Glutamatergic neuron (in vitro differentiated cells): ENCODE measurements at regions not wholly inside any gene's neighbourhood (a gene's known extent, or its start where the extent isn't known, plus 50 kb on each side); places are given as distances from the start of the nearest gene placed in this dataset.

Source experiments
- DNase-seq: peaks from one replicate; pipeline ENCODE4 v3.0.0; 2022
- H3K27ac Mint-ChIP-seq: one replicate; pipeline ENCODE4 v1.8.0; 2020; ENCODE audit warnings: mild to moderate bottlenecking, mixed read lengths, inconsistent platforms; ENCODE audit not compliant: unreplicated experiment
- H3K27me3 Mint-ChIP-seq: one replicate; pipeline ENCODE4 v1.8.0; 2020; ENCODE audit warnings: mild to moderate bottlenecking, moderate library complexity, mixed read lengths, inconsistent platforms; ENCODE audit not compliant: unreplicated experiment
- H3K36me3 Mint-ChIP-seq: one replicate; pipeline ENCODE4 v1.8.0; 2020; ENCODE audit warnings: mild to moderate bottlenecking, mixed read lengths, inconsistent platforms; ENCODE audit not compliant: unreplicated experiment
- H3K4me1 Mint-ChIP-seq: one replicate; pipeline ENCODE4 v1.8.0; 2020; ENCODE audit warnings: mild to moderate bottlenecking, low read depth, mixed read lengths, inconsistent platforms; ENCODE audit not compliant: unreplicated experiment
- H3K4me3 Mint-ChIP-seq: one replicate; pipeline ENCODE4 v1.8.0; 2020; ENCODE audit warnings: mild to moderate bottlenecking, mixed read lengths, inconsistent platforms; ENCODE audit not compliant: unreplicated experiment
- H3K9me3 Mint-ChIP-seq: one replicate; pipeline ENCODE4 v1.8.0; 2020; ENCODE audit warnings: mild to moderate bottlenecking, moderate library complexity, mixed read lengths, inconsistent platforms; ENCODE audit not compliant: unreplicated experiment
- TF ChIP-seq, protein P1 (sequence below): fragments of 200-600 bp; sonication (generic); IDR thresholded peaks from one replicate; pipeline ENCODE4 v1.5.0; 2021; ENCODE audit not compliant: partially characterized antibody, unreplicated experiment

DNA sequence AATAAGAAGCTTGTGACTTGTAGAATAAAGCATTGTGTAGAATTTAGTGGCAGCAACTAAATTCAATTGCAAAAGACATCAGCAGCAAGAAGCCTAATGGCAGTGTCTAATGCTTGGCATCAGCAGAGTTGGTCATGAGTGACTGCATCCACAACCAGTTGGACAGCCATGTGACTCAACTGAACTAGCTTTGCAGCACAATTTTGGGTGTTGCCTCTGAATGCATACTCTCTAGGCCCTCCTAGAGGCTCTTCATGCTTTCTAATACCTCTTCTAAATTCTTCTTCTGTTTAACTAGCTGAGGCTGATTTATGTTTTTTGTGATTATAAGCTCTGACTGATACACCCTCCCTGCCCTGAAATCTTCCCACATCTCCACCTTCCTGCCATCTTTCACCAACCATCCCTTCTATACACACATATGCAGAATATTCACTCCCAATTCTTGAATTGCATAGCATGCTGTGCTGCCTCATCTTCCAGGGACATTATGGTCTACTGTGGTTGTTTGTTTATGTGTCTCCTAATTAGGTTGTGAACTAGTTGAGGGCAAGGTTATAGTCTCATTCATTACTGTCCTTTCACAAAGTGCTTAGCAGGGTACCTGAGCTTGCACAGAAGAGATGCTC, 266.7 kb upstream of the GJB5 start:
- H3K4me3 Mint-ChIP-seq, result no peak overlapping the region
- peaks cover 4% of the 10 kb centered on the region for H3K36me3 Mint-ChIP-seq
- no peaks in the 10 kb centered on the region for H3K27me3 Mint-ChIP-seq
- TF ChIP-seq, protein P1, sequence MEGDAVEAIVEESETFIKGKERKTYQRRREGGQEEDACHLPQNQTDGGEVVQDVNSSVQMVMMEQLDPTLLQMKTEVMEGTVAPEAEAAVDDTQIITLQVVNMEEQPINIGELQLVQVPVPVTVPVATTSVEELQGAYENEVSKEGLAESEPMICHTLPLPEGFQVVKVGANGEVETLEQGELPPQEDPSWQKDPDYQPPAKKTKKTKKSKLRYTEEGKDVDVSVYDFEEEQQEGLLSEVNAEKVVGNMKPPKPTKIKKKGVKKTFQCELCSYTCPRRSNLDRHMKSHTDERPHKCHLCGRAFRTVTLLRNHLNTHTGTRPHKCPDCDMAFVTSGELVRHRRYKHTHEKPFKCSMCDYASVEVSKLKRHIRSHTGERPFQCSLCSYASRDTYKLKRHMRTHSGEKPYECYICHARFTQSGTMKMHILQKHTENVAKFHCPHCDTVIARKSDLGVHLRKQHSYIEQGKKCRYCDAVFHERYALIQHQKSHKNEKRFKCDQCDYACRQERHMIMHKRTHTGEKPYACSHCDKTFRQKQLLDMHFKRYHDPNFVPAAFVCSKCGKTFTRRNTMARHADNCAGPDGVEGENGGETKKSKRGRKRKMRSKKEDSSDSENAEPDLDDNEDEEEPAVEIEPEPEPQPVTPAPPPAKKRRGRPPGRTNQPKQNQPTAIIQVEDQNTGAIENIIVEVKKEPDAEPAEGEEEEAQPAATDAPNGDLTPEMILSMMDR, result no peak
- H3K9me3 Mint-ChIP-seq, result peaks cover 3% of the 10 kb centered on the region
- no peak for DNase-seq
- H3K4me1 Mint-ChIP-seq, result no peaks in the 10 kb centered on the region
- no peak overlapping the region for H3K27ac Mint-ChIP-seq

DNA sequence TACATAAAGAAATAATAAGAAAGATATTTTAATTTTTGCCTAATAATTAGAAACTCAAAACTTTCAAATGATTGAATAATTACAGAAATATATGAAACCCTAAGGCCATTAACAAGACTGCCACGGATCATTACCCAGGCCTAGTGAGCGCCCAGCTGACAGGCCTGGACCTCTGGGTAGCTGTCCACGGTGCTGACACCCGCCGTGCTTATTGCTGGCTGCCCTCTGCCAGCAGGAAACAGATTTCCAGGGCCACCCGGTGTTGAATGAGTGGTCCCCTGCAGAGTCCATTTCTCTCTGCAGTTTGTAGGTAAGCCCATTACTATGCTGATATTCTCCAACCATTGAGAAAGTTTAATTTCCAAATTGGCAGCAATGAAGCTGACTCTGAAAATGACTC, 254.4 kb upstream of the GJB5 start:
- no peaks in the 10 kb centered on the region for H3K27me3 Mint-ChIP-seq
- no peak overlapping the region for H3K27ac Mint-ChIP-seq
- no peaks in the 10 kb centered on the region for H3K4me1 Mint-ChIP-seq
- no peak overlapping the region for H3K4me3 Mint-ChIP-seq
- H3K36me3 Mint-ChIP-seq, result no peaks in the 10 kb centered on the region
- TF ChIP-seq, protein P1, result no peak
- DNase-seq, result no peak
- no peaks in the 10 kb centered on the region for H3K9me3 Mint-ChIP-seq

DNA sequence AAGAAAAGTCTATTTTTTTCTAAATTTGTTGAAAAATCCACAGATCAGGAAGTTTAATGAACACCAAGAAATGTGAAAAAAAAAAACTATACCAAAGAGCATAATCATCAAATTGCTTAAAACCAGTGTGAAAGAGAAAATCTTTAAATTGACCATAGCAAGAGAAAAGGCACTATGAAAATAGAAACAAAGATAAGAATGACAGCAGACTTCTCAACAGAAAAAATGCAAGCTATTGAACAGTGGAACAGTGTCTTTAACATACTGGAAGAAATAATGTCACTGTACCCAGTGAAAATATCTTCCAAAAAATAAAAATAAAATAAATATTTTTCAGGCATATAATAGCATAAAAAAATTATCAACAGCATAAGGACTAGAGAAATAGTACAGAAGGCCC, 243.0 kb upstream of the GJB5 start:
- peaks cover 2% of the 10 kb centered on the region for H3K27me3 Mint-ChIP-seq
- H3K27ac Mint-ChIP-seq, result no peak overlapping the region
- H3K4me1 Mint-ChIP-seq, result no peaks in the 10 kb centered on the region
- no peak overlapping the region for H3K4me3 Mint-ChIP-seq
- H3K36me3 Mint-ChIP-seq, result peaks cover under 1% of the 10 kb centered on the region
- no peak for DNase-seq
- H3K9me3 Mint-ChIP-seq, result peaks cover 6% of the 10 kb centered on the region
- TF ChIP-seq, protein P1, result no peak

DNA sequence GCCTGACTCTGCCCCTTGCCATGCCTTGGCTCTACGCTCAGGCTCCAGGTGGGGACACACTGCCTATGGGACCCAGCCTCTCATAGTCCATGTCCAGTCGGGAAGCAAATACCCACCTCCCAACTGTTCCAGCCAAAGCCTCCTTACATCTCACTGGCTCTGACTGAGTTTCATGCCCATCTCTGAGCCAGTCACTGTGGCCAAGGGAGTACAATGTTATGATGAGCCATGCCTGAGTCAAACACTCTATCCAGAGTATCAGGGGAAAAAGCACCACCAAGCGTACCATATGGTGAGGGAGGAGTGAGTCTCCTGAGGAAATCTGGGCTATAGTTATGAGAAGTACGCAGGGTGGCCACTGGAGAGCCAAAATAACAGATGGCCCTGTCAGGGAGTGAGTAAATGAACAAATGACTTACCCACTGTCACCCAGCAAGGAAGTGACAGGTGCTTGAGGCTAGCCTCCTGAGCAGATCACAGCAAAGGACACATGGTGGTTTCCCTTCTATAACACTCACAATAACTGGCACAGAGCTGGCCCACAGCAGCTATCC, 236.6 kb upstream of the GJB5 start:
- Mint-ChIP-seq H3K9me3 (no peaks in the 10 kb centered on the region), H3K4me1 (no peaks in the 10 kb centered on the region), H3K4me3 (no peak overlapping the region), H3K27me3 (peaks cover 1% of the 10 kb centered on the region), H3K27ac (no peak overlapping the region), H3K36me3 (no peaks in the 10 kb centered on the region)
- DNase-seq, result no peak
- TF ChIP-seq, protein P1, result no peak

DNA sequence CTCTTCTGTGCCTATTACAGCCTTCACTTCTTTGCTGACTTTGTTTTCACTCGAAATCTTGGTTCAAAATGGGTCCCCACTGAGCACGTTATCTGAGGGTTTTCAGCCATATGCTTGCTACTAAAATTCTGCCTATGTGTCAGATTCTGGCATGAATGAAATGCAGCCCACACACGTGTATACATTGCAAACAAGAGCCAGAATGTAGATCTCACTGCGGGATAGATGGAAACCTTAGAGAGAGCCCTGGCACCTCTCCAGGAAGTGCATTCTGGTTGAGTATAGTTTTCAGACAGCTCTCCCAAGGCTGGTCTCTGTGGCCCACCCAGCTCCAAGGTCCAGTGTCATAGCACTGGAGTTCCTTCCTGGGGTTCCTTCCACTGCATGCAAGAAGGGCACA, 234.7 kb upstream of the GJB5 start:
- TF ChIP-seq, protein P1, result no peak
- H3K9me3 Mint-ChIP-seq, result no peaks in the 10 kb centered on the region
- DNase-seq, result no peak
- no peak overlapping the region for H3K4me3 Mint-ChIP-seq
- H3K4me1 Mint-ChIP-seq, result no peaks in the 10 kb centered on the region
- peaks cover 4% of the 10 kb centered on the region for H3K36me3 Mint-ChIP-seq
- H3K27ac Mint-ChIP-seq, result no peak overlapping the region
- H3K27me3 Mint-ChIP-seq, result peaks cover 6% of the 10 kb centered on the region
